Caco-2 (cell line): ENCODE measurements at regions not wholly inside any gene's neighbourhood (a gene's known extent, or its start where the extent isn't known, plus 50 kb on each side); places are given as distances from the start of the nearest gene placed in this dataset.

ENCODE experiments used
- BruUV-seq: library from RNA; stranded (reverse); fragments of 400-500 nt; replicated peaks from 2 replicates; lab custom pipeline; 2021; lab: Mats Ljungman, UMichigan
- CTCF ChIA-PET: fragments of 300-600 bp; sonication (Branson Sonifier 250); formaldehyde crosslinking; loops from one replicate; lab custom pipeline; 2022; ENCODE audit warnings: antibody characterized with exemption; lab: Charles Lee
- POLR2A ChIA-PET: fragments of 300-600 bp; sonication (Branson Sonifier 250); formaldehyde crosslinking; loops from one replicate; lab custom pipeline; 2022; ENCODE audit warnings: antibody characterized with exemption; lab: Charles Lee
- DNase-seq, 2 experiments: peaks; one replicate each; pipeline versions ENCODE4 v3.0.0 to v3.0.0-alpha.2; 2020 to 2022
- H3K27me3 ChIP-seq: replicated peaks from 2 replicates; pipeline ENCODE4 v1.6.0; 2011; ENCODE audit warnings: low read length; ENCODE audit not compliant: control insufficient read depth, insufficient read depth
- H3K36me3 ChIP-seq: 2 replicates; pipeline ENCODE4 v1.5.1; 2011; ENCODE audit warnings: low read length; ENCODE audit not compliant: control insufficient read depth, insufficient read depth
- H3K4me1 ChIP-seq: fragments of 250-450 bp; sonication (Bioruptor Pico); 2 replicates; pipeline ENCODE4 v1.5.1; 2020; ENCODE audit warnings: mild to moderate bottlenecking
- H3K4me3 ChIP-seq: 2 replicates; pipeline ENCODE4 v1.5.1; 2011; ENCODE audit warnings: low read depth, mild to moderate bottlenecking, control low read depth, low read length
- H3K9me3 ChIP-seq: fragments of 250-450 bp; sonication (Bioruptor Pico); 2 replicates; pipeline ENCODE4 v1.5.1; 2020; ENCODE audit warnings: mild to moderate bottlenecking, moderate library complexity
- H3K27ac Mint-ChIP-seq: one replicate; pipeline ENCODE4 v1.8.0; 2022; ENCODE audit warnings: mixed read lengths; ENCODE audit not compliant: unreplicated experiment
- H3K27me3 Mint-ChIP-seq: one replicate; pipeline ENCODE4 v1.8.0; 2022; ENCODE audit warnings: mixed read lengths; ENCODE audit not compliant: insufficient read depth, unreplicated experiment
- H3K36me3 Mint-ChIP-seq: one replicate; pipeline ENCODE4 v1.8.0; 2022; ENCODE audit warnings: mild to moderate bottlenecking, mixed read lengths; ENCODE audit not compliant: insufficient read depth, unreplicated experiment
- H3K4me1 Mint-ChIP-seq: one replicate; pipeline ENCODE4 v1.8.0; 2022; ENCODE audit warnings: low read depth, mixed read lengths; ENCODE audit not compliant: unreplicated experiment
- H3K4me3 Mint-ChIP-seq: one replicate; pipeline ENCODE4 v1.8.0; 2022; ENCODE audit warnings: mild to moderate bottlenecking, moderate library complexity, mixed read lengths; ENCODE audit not compliant: unreplicated experiment
- H3K9me3 Mint-ChIP-seq: one replicate; pipeline ENCODE4 v1.8.0; 2022; ENCODE audit warnings: mixed read lengths; ENCODE audit not compliant: unreplicated experiment
- CTCF ChIP-seq, 2 experiments: fragments of 200-600 bp in 1 of 2; IDR thresholded peaks; 1 replicate in 1 of 2; 2 replicates in 1 of 2; pipeline versions ENCODE4 v1.5.1 to v1.8.0; 2011 to 2022; ENCODE audit warnings: antibody characterized with exemption in 1 of 2, control low read depth in 1 of 2, inconsistent platforms in 1 of 2, low read depth in 1 of 2, low read length in 1 of 2, mild to moderate bottlenecking in 1 of 2, moderate library complexity in 1 of 2; ENCODE audit not compliant: insufficient read depth in 1 of 2, severe bottlenecking in 1 of 2, unreplicated experiment in 1 of 2
- intact Hi-C: fragments of 100-400 bp; cut with micrococcal nuclease; formaldehyde crosslinking; loops from one replicate; pipeline ENCODE4 v1.10.0; 2022; ENCODE audit not compliant: unreplicated experiment

- no peak overlapping the region for H3K4me3 ChIP-seq
- BruUV-seq = no TSS peak
- H3K9me3 Mint-ChIP-seq = no peaks in the 10 kb centered on the region
- POLR2A ChIA-PET = no interaction called here
- DNase-seq = no peak
- H3K4me1 ChIP-seq = no peaks in the 10 kb centered on the region
- no peaks in the 10 kb centered on the region for H3K27me3 ChIP-seq
- H3K4me3 Mint-ChIP-seq = no peak overlapping the region
- 0 out of 2 replicates have a peak, but pooled peaks cover 5% of the 10 kb centered on the region for H3K9me3 ChIP-seq
- no peak for TF ChIP-seq CTCF (IDR thresholded peaks at IDR 0.05; ENCODE audit: insufficient read depth in 1 of 2, low read depth in 1 of 2, low read length in 1 of 2, severe bottlenecking in 1 of 2, unreplicated experiment in 1 of 2)
- no peaks in the 10 kb centered on the region for H3K36me3 ChIP-seq
- H3K27me3 Mint-ChIP-seq = no peaks in the 10 kb centered on the region
- no peaks in the 10 kb centered on the region for H3K4me1 Mint-ChIP-seq
- H3K36me3 Mint-ChIP-seq = no peaks in the 10 kb centered on the region
- no peak overlapping the region for H3K27ac Mint-ChIP-seq
- CTCF ChIA-PET = interaction anchor here (1.2 kb wide), 1 partner anchor 88 kb away, joined by 3 read pairs; no protein-coding TSS in a partner anchor
- intact Hi-C loops = no loop called here
Measured at GRCh38 chr1:59159557-59160203, 137.2 kb upstream of the FGGY start.

GRCh38 chr1:59161136-59161535 is 135.8 kb upstream of the FGGY start:
- POLR2A ChIA-PET = no interaction called here
- no TSS peak for BruUV-seq
- no peaks in the 10 kb centered on the region for H3K27me3 Mint-ChIP-seq
- Histone ChIP-seq H3K4me1 (no peaks in the 10 kb centered on the region), H3K4me3 (no peak overlapping the region), H3K36me3 (no peaks in the 10 kb centered on the region), H3K27me3 (no peaks in the 10 kb centered on the region), H3K9me3 (0 out of 2 replicates have a peak, but pooled peaks cover 5% of the 10 kb centered on the region)
- no peak for DNase-seq
- no peak overlapping the region for H3K27ac Mint-ChIP-seq
- no peaks in the 10 kb centered on the region for H3K36me3 Mint-ChIP-seq
- no peaks in the 10 kb centered on the region for H3K4me1 Mint-ChIP-seq
- intact Hi-C loops = no loop called here
- TF ChIP-seq CTCF (IDR thresholded peaks at IDR 0.05; ENCODE audit: insufficient read depth in 1 of 2, low read depth in 1 of 2, low read length in 1 of 2, severe bottlenecking in 1 of 2, unreplicated experiment in 1 of 2) = no peak
- CTCF ChIA-PET = no interaction called here
- H3K4me3 Mint-ChIP-seq = no peak overlapping the region
- no peaks in the 10 kb centered on the region for H3K9me3 Mint-ChIP-seq

GRCh38 chr1:59162665-59163064 is 134.2 kb upstream of the FGGY start:
- CTCF ChIA-PET = interaction anchor here (0.6 to 1.2 kb wide), 2 partner anchors 11 to 16 kb away, joined by 3 to 4 read pairs; no protein-coding TSS in a partner anchor
- Mint-ChIP-seq H3K36me3 (no peaks in the 10 kb centered on the region), H3K27ac (no peak overlapping the region), H3K4me1 (no peaks in the 10 kb centered on the region), H3K27me3 (no peaks in the 10 kb centered on the region), H3K9me3 (no peaks in the 10 kb centered on the region), H3K4me3 (no peak overlapping the region)
- H3K36me3 ChIP-seq = no peaks in the 10 kb centered on the region
- intact Hi-C loops = no loop called here
- H3K9me3 ChIP-seq = 0 out of 2 replicates have a peak, but pooled peaks cover 5% of the 10 kb centered on the region
- no peaks in the 10 kb centered on the region for H3K27me3 ChIP-seq
- DNase-seq = no peak
- TF ChIP-seq CTCF (IDR thresholded peaks at IDR 0.05; ENCODE audit: insufficient read depth in 1 of 2, low read depth in 1 of 2, low read length in 1 of 2, severe bottlenecking in 1 of 2, unreplicated experiment in 1 of 2) = no peak
- no peak overlapping the region for H3K4me3 ChIP-seq
- no peaks in the 10 kb centered on the region for H3K4me1 ChIP-seq
- POLR2A ChIA-PET = no interaction called here
- no TSS peak for BruUV-seq
